ENCODE measurements at regions not wholly inside any gene's neighbourhood (a gene's known extent, or its start where the extent isn't known, plus 50 kb on each side); places are given as distances from the start of the nearest gene placed in this dataset.

GRCh38 chr6:40738551-40739193 is 151.5 kb upstream of the LRFN2 start:
- no peak overlapping the region for H3K4me3 ChIP-seq
- no peak overlapping the region for H3K27ac ChIP-seq
- no peaks in the 10 kb centered on the region for H3K27me3 ChIP-seq
- no peaks in the 10 kb centered on the region for H3K36me3 ChIP-seq
- DNase-seq (no peak), ATAC-seq (no peak)
- no peaks in the 10 kb centered on the region for H3K4me1 ChIP-seq
- in situ Hi-C loops (cut with MboI; ENCODE audit: low sequenced_read_pairs in 4 of 4) (no loop called here), intact Hi-C loops (cut with DNase I; ENCODE audit: low total_unique reads) (no loop called here)
- TF ChIP-seq POLR2A (IDR thresholded peaks at IDR 0.05), result no peak
- no peak for TF ChIP-seq CTCF (IDR thresholded peaks at IDR 0.05 in 4 of 5, conservative IDR thresholded peaks at IDR 0.05 in 1 of 5)
- no peaks in the 10 kb centered on the region for H3K9me3 ChIP-seq

- H3K27me3 ChIP-seq, result no peaks in the 10 kb centered on the region
- no peaks in the 10 kb centered on the region for H3K4me1 ChIP-seq
- DNase-seq (no peak), ATAC-seq (no peak)
- intact Hi-C loops (cut with DNase I; ENCODE audit: low total_unique reads) (no loop called here), in situ Hi-C loops (cut with MboI; ENCODE audit: low sequenced_read_pairs in 4 of 4) (no loop called here)
- H3K9me3 ChIP-seq, result no peaks in the 10 kb centered on the region
- H3K4me3 ChIP-seq, result no peak overlapping the region
- no peak overlapping the region for H3K27ac ChIP-seq
- TF ChIP-seq CTCF (IDR thresholded peaks at IDR 0.05 in 4 of 5, conservative IDR thresholded peaks at IDR 0.05 in 1 of 5), result no peak
- no peak for TF ChIP-seq POLR2A (IDR thresholded peaks at IDR 0.05)
- no peaks in the 10 kb centered on the region for H3K36me3 ChIP-seq
Measured at GRCh38 chr6:40735521-40735920, 148.4 kb upstream of the LRFN2 start.

GRCh38 chr6:40735121-40735520 is 148.0 kb upstream of the LRFN2 start:
- intact Hi-C loops (cut with DNase I; ENCODE audit: low total_unique reads) (no loop called here), in situ Hi-C loops (cut with MboI; ENCODE audit: low sequenced_read_pairs in 4 of 4) (no loop called here)
- Histone ChIP-seq H3K9me3 (no peaks in the 10 kb centered on the region), H3K36me3 (no peaks in the 10 kb centered on the region), H3K4me3 (no peak overlapping the region), H3K27me3 (no peaks in the 10 kb centered on the region), H3K27ac (no peak overlapping the region), H3K4me1 (no peaks in the 10 kb centered on the region)
- DNase-seq (no peak), ATAC-seq (no peak)
- TF ChIP-seq POLR2A (IDR thresholded peaks at IDR 0.05), result no peak
- no peak for TF ChIP-seq CTCF (IDR thresholded peaks at IDR 0.05 in 4 of 5, conservative IDR thresholded peaks at IDR 0.05 in 1 of 5)

DNA sequence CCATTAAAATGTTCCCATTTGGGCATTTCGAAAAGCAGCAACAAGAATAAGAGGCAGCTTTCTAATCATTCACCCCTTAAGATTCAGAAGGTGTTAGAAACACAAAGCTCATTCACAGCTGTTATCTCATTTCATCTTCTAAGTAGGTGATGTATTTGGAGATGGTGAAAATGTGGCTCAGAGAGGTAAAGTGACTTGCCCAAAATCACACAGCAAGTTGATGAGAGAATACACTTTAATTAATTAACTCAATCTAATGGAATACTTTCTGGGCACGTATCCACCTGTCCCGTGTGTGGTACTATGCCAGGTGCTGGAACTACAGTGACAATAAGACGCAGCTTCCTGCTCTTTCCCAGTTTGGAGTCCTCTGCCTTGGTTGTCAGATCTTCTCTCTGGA is 147.4 kb upstream of the LRFN2 start:
- DNase-seq (no peak), ATAC-seq (no peak)
- Histone ChIP-seq H3K4me1 (no peaks in the 10 kb centered on the region), H3K36me3 (no peaks in the 10 kb centered on the region), H3K9me3 (no peaks in the 10 kb centered on the region), H3K27me3 (no peaks in the 10 kb centered on the region), H3K27ac (no peak overlapping the region), H3K4me3 (no peak overlapping the region)
- TF ChIP-seq POLR2A (IDR thresholded peaks at IDR 0.05) (no peak), CTCF (IDR thresholded peaks at IDR 0.05 in 4 of 5, conservative IDR thresholded peaks at IDR 0.05 in 1 of 5) (no peak)
- in situ Hi-C loops (cut with MboI; ENCODE audit: low sequenced_read_pairs in 4 of 4) (no loop called here), intact Hi-C loops (cut with DNase I; ENCODE audit: low total_unique reads) (no loop called here)
